Suprapubic skin (tissue), 4 donors: ENCODE measurements at regions not wholly inside any gene's neighbourhood (a gene's known extent, or its start where the extent isn't known, plus 50 kb on each side); places are given as distances from the start of the nearest gene placed in this dataset.
A peak's percentile ranks its signal among the peaks of the same experiment; 100 is the strongest.
"Not testable (repeated sequence)": the region's sequence is repeated elsewhere in the genome, so short reads cannot be mapped to it uniquely, and the experiment has no call there.

Source experiments
- DNase-seq, 2 donors: peaks; one replicate each; pipeline ENCODE4 v3.0.0-alpha.2; 2019; ENCODE audit warnings: low spot score in 2 of 2
- H3K27ac ChIP-seq: fragments of 200-600 bp; sonication (generic); one replicate; pipeline ENCODE4 v1.5.1; 2019
- H3K27me3 ChIP-seq: fragments of 200-600 bp; sonication (generic); one replicate; pipeline ENCODE4 v1.5.1; 2019
- H3K36me3 ChIP-seq: fragments of 200-600 bp; sonication (generic); one replicate; pipeline ENCODE4 v1.5.1; 2019
- H3K4me1 ChIP-seq: fragments of 200-600 bp; sonication (generic); one replicate; pipeline ENCODE4 v1.5.1; 2019
- H3K4me3 ChIP-seq: fragments of 200-600 bp; sonication (generic); one replicate; pipeline ENCODE4 v1.5.1; 2019; ENCODE audit warnings: mild to moderate bottlenecking
- H3K9me3 ChIP-seq: fragments of 200-600 bp; sonication (generic); one replicate; pipeline ENCODE4 v1.5.1; 2019
- CTCF ChIP-seq, 2 donors: fragments of 200-600 bp in 1 of 2; fragments of 450-650 bp in 1 of 2; sonication (generic) in 1 of 2; IDR thresholded peaks; one replicate each; pipeline ENCODE4 v1.5.1; 2016 to 2019; ENCODE audit warnings: antibody characterized with exemption in 2 of 2, mild to moderate bottlenecking in 1 of 2, moderate library complexity in 1 of 2
- EP300 ChIP-seq: sonication (generic); formaldehyde crosslinking; IDR thresholded peaks from one replicate; pipeline ENCODE4 v1.6.1; 2017; ENCODE audit warnings: antibody characterized with exemption
- POLR2A ChIP-seq, 2 donors: fragments of 450-650 bp; IDR thresholded peaks; one replicate each; pipeline ENCODE4 v1.6.1; 2017; ENCODE audit warnings: antibody characterized with exemption in 2 of 2, mild to moderate bottlenecking in 2 of 2, moderate library complexity in 2 of 2
- POLR2AphosphoS5 ChIP-seq, 3 donors: sonication (generic); formaldehyde crosslinking; IDR thresholded peaks; one replicate each; pipeline ENCODE4 v1.6.1; 2017; ENCODE audit warnings: antibody characterized with exemption in 3 of 3
- WGBS: methylation state at CpG from one replicate; pipeline ENCODE4 v1.1.5; 2018; 5-methylcytosine and 5-hydroxymethylcytosine counted together

- no peak overlapping the region for H3K27ac ChIP-seq
- peaks cover 9% of the 10 kb centered on the region for H3K4me1 ChIP-seq
- H3K27me3 ChIP-seq = peaks cover 91% of the 10 kb centered on the region
- H3K4me3 ChIP-seq = no peak overlapping the region
- no peaks in the 10 kb centered on the region for H3K9me3 ChIP-seq
- no peaks in the 10 kb centered on the region for H3K36me3 ChIP-seq
- peak in 1 of 2 donors; percentile 71 for DNase-seq
- 74% methylated on average over 16 of the region's 16 CpGs for WGBS
- TF ChIP-seq CTCF (IDR thresholded peaks at IDR 0.05) = no peak
- TF ChIP-seq POLR2AphosphoS5 (IDR thresholded peaks at IDR 0.05) = no peak
- TF ChIP-seq POLR2A (IDR thresholded peaks at IDR 0.05) = no peak
- TF ChIP-seq EP300 = no peak
Measured at GRCh38 chr4:3874028-3874415, 107.8 kb downstream of the ADRA2C start.

GRCh38 chr4:3874525-3875110, 108.4 kb downstream of the ADRA2C start:
- H3K9me3 ChIP-seq = no peaks in the 10 kb centered on the region
- 66% methylated on average over 11 of the region's 11 CpGs for WGBS
- no peak overlapping the region for H3K4me3 ChIP-seq
- H3K27ac ChIP-seq = no peak overlapping the region
- DNase-seq = peak in 1 of 2 donors; percentile 47
- H3K27me3 ChIP-seq = peaks cover 93% of the 10 kb centered on the region
- no peaks in the 10 kb centered on the region for H3K36me3 ChIP-seq
- TF ChIP-seq POLR2AphosphoS5 (IDR thresholded peaks at IDR 0.05) = no peak
- TF ChIP-seq CTCF (IDR thresholded peaks at IDR 0.05) = no peak
- H3K4me1 ChIP-seq = peaks cover 11% of the 10 kb centered on the region

- Histone ChIP-seq H3K9me3 (no peaks in the 10 kb centered on the region), H3K4me3 (no peak overlapping the region), H3K27me3 (peaks cover 93% of the 10 kb centered on the region), H3K4me1 (peaks cover 19% of the 10 kb centered on the region), H3K27ac (no peak overlapping the region), H3K36me3 (no peaks in the 10 kb centered on the region)
- TF ChIP-seq EP300 = no peak
- TF ChIP-seq POLR2A (IDR thresholded peaks at IDR 0.05) = no peak
- TF ChIP-seq POLR2AphosphoS5 (IDR thresholded peaks at IDR 0.05) = no peak
- no peak for TF ChIP-seq CTCF (IDR thresholded peaks at IDR 0.05)
- 71% methylated on average over 4 of the region's 4 CpGs for WGBS
- no peak for DNase-seq
Measured at GRCh38 chr4:3875466-3875865, 109.3 kb downstream of the ADRA2C start.

- H3K27ac ChIP-seq, DNase-seq, H3K9me3 ChIP-seq, H3K4me3 ChIP-seq, H3K36me3 ChIP-seq: not testable (repeated sequence)
- Histone ChIP-seq H3K27me3 (peaks cover 93% of the 10 kb centered on the region), H3K4me1 (peaks cover 20% of the 10 kb centered on the region)
- 74% methylated on average over 12 of the region's 24 CpGs for WGBS
Measured at GRCh38 chr4:3876057-3876845, 110.1 kb downstream of the ADRA2C start.

DNA sequence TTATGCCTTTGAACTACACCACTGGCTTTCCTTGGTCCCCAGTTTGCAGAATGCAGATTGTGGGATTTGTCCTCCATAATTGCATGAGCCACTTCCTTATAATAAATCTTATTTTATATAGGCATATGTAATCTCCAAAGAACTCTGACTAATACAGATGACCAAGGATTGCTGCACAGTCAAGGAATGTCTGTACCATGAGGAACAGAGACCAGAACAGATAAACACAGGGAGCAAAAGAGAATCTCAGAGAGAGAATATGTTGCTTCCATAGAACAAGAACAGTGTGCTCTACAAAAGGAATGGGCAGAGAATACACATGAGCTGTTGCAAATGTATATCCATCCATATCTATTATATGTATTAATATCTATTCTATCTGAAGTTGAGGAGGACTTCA, 111.1 kb downstream of the ADRA2C start:
- Histone ChIP-seq H3K36me3 (no peaks in the 10 kb centered on the region), H3K4me3 (no peak overlapping the region), H3K4me1 (peaks cover 12% of the 10 kb centered on the region), H3K27me3 (peaks cover 88% of the 10 kb centered on the region), H3K27ac (no peak overlapping the region), H3K9me3 (no peaks in the 10 kb centered on the region)
- no peak for TF ChIP-seq EP300
- TF ChIP-seq POLR2AphosphoS5 (IDR thresholded peaks at IDR 0.05) = no peak
- DNase-seq = no peak

DNA sequence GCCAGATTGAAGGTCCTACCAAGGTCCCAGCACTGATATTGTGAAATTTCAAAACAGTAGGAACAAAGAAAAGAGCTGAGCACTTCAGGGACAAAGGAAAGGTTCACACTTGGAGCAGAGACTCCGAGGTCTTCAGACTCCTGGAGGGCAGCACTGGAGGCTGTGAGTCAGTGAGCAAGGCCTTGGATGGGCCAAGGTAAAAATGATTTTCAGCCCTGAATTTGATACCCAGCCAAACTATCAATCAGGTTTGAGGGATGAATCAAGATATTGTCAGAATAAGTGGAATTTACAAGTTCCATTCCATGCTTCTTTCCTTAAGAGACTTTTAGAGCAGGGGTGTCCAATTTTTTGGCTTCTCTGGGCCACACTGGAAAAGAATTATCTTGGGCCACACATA, 111.7 kb downstream of the ADRA2C start:
- no peak for DNase-seq
- H3K27me3 ChIP-seq = peaks cover 85% of the 10 kb centered on the region
- WGBS = 88% methylated on average over 1 of the region's 1 CpG

More for the DNA sequence above, 111.7 kb downstream of the ADRA2C start:
- Histone ChIP-seq H3K4me1 (peaks cover 12% of the 10 kb centered on the region), H3K4me3 (no peak overlapping the region), H3K9me3 (no peaks in the 10 kb centered on the region), H3K27ac (no peak overlapping the region), H3K36me3 (no peaks in the 10 kb centered on the region)
- TF ChIP-seq EP300 (no peak), CTCF (IDR thresholded peaks at IDR 0.05) (no peak), POLR2A (IDR thresholded peaks at IDR 0.05) (no peak), POLR2AphosphoS5 (IDR thresholded peaks at IDR 0.05) (no peak)
